Ovary (tissue), 7 donors: ENCODE measurements at regions not wholly inside any gene's neighbourhood (a gene's known extent, or its start where the extent isn't known, plus 50 kb on each side); places are given as distances from the start of the nearest gene placed in this dataset.

Experiments used
- DNase-seq, 5 donors: peaks; one replicate each; pipeline ENCODE4 v3.0.0-alpha.2; 2019 to 2020
- H3K27ac ChIP-seq, 2 donors: fragments of 200-600 bp; one replicate each; pipeline versions ENCODE4 v1.5.1 to v1.8.0; 2019 to 2022
- H3K27me3 ChIP-seq: fragments of 200-600 bp; one replicate; pipeline ENCODE4 v1.8.0; 2022
- H3K36me3 ChIP-seq: fragments of 200-600 bp; sonication (generic); one replicate; pipeline ENCODE4 v1.5.1; 2019
- H3K4me1 ChIP-seq: one replicate; pipeline ENCODE4 v1.8.1; 2013; ENCODE audit warnings: mild to moderate bottlenecking, moderate library complexity; ENCODE audit not compliant: insufficient read depth
- H3K4me3 ChIP-seq: fragments of 200-600 bp; sonication (generic); one replicate; pipeline ENCODE4 v1.5.1; 2017
- H3K9me3 ChIP-seq, 2 donors: fragments of 200-600 bp in 1 of 2; sonication (generic) in 1 of 2; one replicate each; pipeline versions ENCODE4 v1.5.1 to v1.8.1; 2013 to 2019; ENCODE audit warnings: mild to moderate bottlenecking in 1 of 2, moderate library complexity in 1 of 2
- CTCF ChIP-seq, 3 donors: fragments of 450-650 bp in 2 of 3; fragments of 200-600 bp in 1 of 3; IDR thresholded peaks; one replicate each; pipeline versions ENCODE4 v1.5.1 to v1.8.0; 2016 to 2022; ENCODE audit warnings: antibody characterized with exemption in 3 of 3, mild to moderate bottlenecking in 1 of 3
- EP300 ChIP-seq: sonication (generic); formaldehyde crosslinking; IDR thresholded peaks from one replicate; pipeline ENCODE4 v1.6.1; 2017; ENCODE audit warnings: antibody characterized with exemption
- POLR2A ChIP-seq: fragments of 450-650 bp; IDR thresholded peaks from one replicate; pipeline ENCODE4 v1.6.1; 2017; ENCODE audit warnings: antibody characterized with exemption, mild to moderate bottlenecking, moderate library complexity
- WGBS, 3 donors: extraction: QIAGEN DNeasy Blood & Tissue Kit in 1 of 3; methylation state at CpG; one replicate each; pipeline versions ENCODE4 v1.1.5 to v1.1.7; 2013 to 2017; 5-methylcytosine and 5-hydroxymethylcytosine counted together
- intact Hi-C, 4 donors: fragments of 100-400 bp; cut with DNase I; formaldehyde crosslinking; loops; one replicate each; pipeline versions ENCODE4 v1.11.0 to v1.15.1; 2022 to 2023
- donor health status: DM: no; HTN: no; CAD: no; lungs with moderate emphysema.
- donor health status: DM: no; HTN: no; CAD: no.
- donor health status: Bipolar disorder and iron deficiency.
- donor health status: DM: no; HTN: no; CAD: no.
- donor health status: DM: yes; HTN: yes; CAD: no.

- no peaks in the 10 kb centered on the region for H3K4me1 ChIP-seq
- 64 to 89% (median 77%) methylated on average over 8 of the region's 8 CpGs for WGBS, 3 donors
- no peak overlapping the region for H3K27ac ChIP-seq
- DNase-seq: no peak
- intact Hi-C loops: no loop called here
- H3K36me3 ChIP-seq: no peaks in the 10 kb centered on the region
- no peaks in the 10 kb centered on the region for H3K27me3 ChIP-seq
- no peaks in the 10 kb centered on the region for H3K9me3 ChIP-seq
- no peak overlapping the region for H3K4me3 ChIP-seq
- TF ChIP-seq EP300: no peak
- TF ChIP-seq CTCF (IDR thresholded peaks at IDR 0.05): no peak
- TF ChIP-seq POLR2A: no peak
These were observed 392.2 kb downstream of the ACTR3B start for GRCh38 chr7:153151766-153152165.

GRCh38 chr7:153152801-153153422 is 393.4 kb downstream of the ACTR3B start:
- TF ChIP-seq POLR2A: no peak
- no peak for TF ChIP-seq CTCF (IDR thresholded peaks at IDR 0.05)
- no peak for TF ChIP-seq EP300
- Histone ChIP-seq H3K9me3 (no peaks in the 10 kb centered on the region), H3K27me3 (no peaks in the 10 kb centered on the region), H3K27ac (no peak overlapping the region), H3K36me3 (no peaks in the 10 kb centered on the region), H3K4me3 (no peak overlapping the region), H3K4me1 (no peaks in the 10 kb centered on the region)
- no peak for DNase-seq
- intact Hi-C loops: no loop called here
- WGBS, 3 donors: 65 to 73% (median 67%) methylated on average over 8 of the region's 8 CpGs

GRCh38 chr7:153158149-153158548 is 398.6 kb downstream of the ACTR3B start:
- H3K4me1 ChIP-seq: no peaks in the 10 kb centered on the region
- no peak for TF ChIP-seq CTCF (IDR thresholded peaks at IDR 0.05)
- no peak for TF ChIP-seq EP300
- no peak for TF ChIP-seq POLR2A
- 18 to 30% (median 26%) methylated on average over 3 of the region's 3 CpGs for WGBS, 3 donors
- H3K9me3 ChIP-seq: no peaks in the 10 kb centered on the region
- intact Hi-C loops: no loop called here
- H3K27ac ChIP-seq: no peak overlapping the region
- no peak for DNase-seq
- H3K36me3 ChIP-seq: no peaks in the 10 kb centered on the region
- no peak overlapping the region for H3K4me3 ChIP-seq
- H3K27me3 ChIP-seq: no peaks in the 10 kb centered on the region

- no peak for DNase-seq
- Histone ChIP-seq H3K4me3 (no peak overlapping the region), H3K27ac (no peak overlapping the region), H3K36me3 (no peaks in the 10 kb centered on the region), H3K9me3 (no peaks in the 10 kb centered on the region), H3K27me3 (no peaks in the 10 kb centered on the region), H3K4me1 (no peaks in the 10 kb centered on the region)
- no peak for TF ChIP-seq CTCF (IDR thresholded peaks at IDR 0.05)
- no peak for TF ChIP-seq EP300
- no peak for TF ChIP-seq POLR2A
- intact Hi-C loops: no loop called here
- 78 to 81% (median 79%) methylated on average over 4 of the region's 4 CpGs for WGBS, 3 donors
These were observed 410.7 kb downstream of the ACTR3B start for GRCh38 chr7:153170287-153170686.
